SK-N-MC (cell line): ENCODE measurements at regions not wholly inside any gene's neighbourhood (a gene's known extent, or its start where the extent isn't known, plus 50 kb on each side); places are given as distances from the start of the nearest gene placed in this dataset.

Experiments used
- DNase-seq: peaks from one replicate; pipeline ENCODE4 v3.0.0-alpha.2; 2011; ENCODE audit warnings: low read depth, low spot score
- H3K27ac ChIP-seq: fragments of 200-600 bp; sonication (generic); 2 replicates; pipeline ENCODE4 v1.5.1; 2016; ENCODE audit warnings: mixed run types
- H3K36me3 ChIP-seq: fragments of 200-600 bp; sonication (generic); 2 replicates; pipeline ENCODE4 v1.6.1; 2017; ENCODE audit warnings: antibody characterized with exemption, low read length, mixed read lengths; ENCODE audit not compliant: insufficient read depth
- H3K4me3 ChIP-seq: fragments of 200-600 bp; sonication (generic); 2 replicates; pipeline ENCODE4 v1.5.1; 2016
- H3K9ac ChIP-seq: fragments of 200-600 bp; sonication (generic); 2 replicates; pipeline ENCODE4 v1.8.0; 2017; ENCODE audit warnings: mixed run types, mixed read lengths; ENCODE audit not compliant: insufficient read length
- H3K9me3 ChIP-seq: fragments of 200-600 bp; sonication (generic); 2 replicates; pipeline ENCODE4 v1.6.1; 2017; ENCODE audit warnings: low read depth, mild to moderate bottlenecking, antibody characterized with exemption, low read length, moderate library complexity, mixed read lengths
- EZH2 ChIP-seq: fragments of 200-600 bp; sonication (generic); IDR thresholded peaks from one replicate; pipeline ENCODE4 v1.6.1; 2017; ENCODE audit warnings: antibody characterized with exemption
- FOXP2 ChIP-seq: optimal IDR thresholded peaks from 2 replicates; pipeline ENCODE3; 2011; ENCODE audit warnings: mild to moderate bottlenecking, moderate library complexity; ENCODE audit not compliant: insufficient read depth; ENCODE audit errors: extremely low read length, control extremely low read depth
- POLR2AphosphoS5 ChIP-seq: IDR thresholded peaks from 2 replicates; pipeline ENCODE4 v1.6.1; 2012; ENCODE audit warnings: mild to moderate bottlenecking, low read depth, low read length, borderline replicate concordance

DNA sequence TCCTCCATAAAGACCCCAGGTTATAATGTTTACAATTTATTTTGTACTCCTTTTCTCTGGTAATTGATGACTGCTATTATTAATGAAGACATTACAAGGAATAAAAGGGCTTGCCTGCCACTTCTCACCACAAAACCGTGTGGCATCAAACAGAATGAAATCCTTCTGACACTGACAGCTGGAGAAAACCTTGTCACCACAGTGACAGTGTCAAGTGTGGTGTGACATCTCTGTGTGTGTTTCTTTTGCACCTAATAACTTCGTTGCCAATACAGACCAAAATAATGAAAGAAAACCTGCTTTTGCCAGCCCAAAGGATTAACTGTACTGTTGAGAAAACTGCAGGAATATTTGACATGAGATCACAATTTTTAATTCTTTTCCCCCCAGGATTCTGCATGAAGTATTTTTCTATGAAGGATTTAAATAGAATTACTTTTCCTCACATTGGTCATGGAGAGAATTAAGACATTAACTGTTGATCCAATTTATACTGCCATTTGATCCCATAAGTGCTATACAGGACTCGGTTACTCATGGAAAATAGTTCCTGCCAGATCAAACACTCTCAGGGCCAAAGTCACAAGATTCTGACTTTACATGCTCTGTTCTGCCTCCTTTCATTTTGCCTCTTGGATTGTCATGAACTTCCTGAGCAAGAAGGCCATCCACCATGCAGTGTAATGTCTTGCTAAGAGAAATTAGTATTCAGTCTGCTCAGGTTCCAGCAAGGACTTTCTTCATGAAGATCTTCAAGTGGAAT is 60.4 kb upstream of the IFNG-AS1 start:
- Histone ChIP-seq H3K9ac (no peak overlapping the region), H3K27ac (no peak overlapping the region)
- no peak for DNase-seq

DNA sequence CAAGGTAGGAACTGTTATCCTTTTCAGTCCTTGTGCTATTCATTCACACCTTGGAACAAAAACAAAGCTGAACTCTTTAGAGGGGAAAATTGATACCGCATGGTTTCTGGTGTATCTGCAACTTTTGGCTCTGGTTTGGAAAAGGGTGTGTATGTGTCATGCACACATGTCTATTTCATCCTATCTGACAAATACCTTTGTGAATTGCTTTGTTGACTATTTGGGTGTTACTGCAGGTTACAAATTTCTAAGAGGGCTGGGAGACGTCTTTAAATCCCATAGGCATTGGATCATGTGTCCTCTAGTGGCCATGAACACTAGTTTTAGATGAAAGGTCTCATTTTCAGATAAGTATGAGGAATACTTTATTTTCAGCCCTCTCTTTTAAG is 59.9 kb upstream of the IFNG-AS1 start:
- Histone ChIP-seq H3K4me3 (no peak overlapping the region), H3K36me3 (no peaks in the 10 kb centered on the region), H3K27ac (no peak overlapping the region), H3K9ac (no peak overlapping the region), H3K9me3 (no peaks in the 10 kb centered on the region)
- DNase-seq = no peak
- TF ChIP-seq FOXP2 = no peak
- no peak for TF ChIP-seq EZH2
- TF ChIP-seq POLR2AphosphoS5 = no peak

More for the DNA sequence above, 60.4 kb upstream of the IFNG-AS1 start:
- TF ChIP-seq POLR2AphosphoS5 (no peak), FOXP2 (no peak), EZH2 (no peak)
- Histone ChIP-seq H3K4me3 (no peak overlapping the region), H3K9me3 (no peaks in the 10 kb centered on the region), H3K36me3 (no peaks in the 10 kb centered on the region)

DNA sequence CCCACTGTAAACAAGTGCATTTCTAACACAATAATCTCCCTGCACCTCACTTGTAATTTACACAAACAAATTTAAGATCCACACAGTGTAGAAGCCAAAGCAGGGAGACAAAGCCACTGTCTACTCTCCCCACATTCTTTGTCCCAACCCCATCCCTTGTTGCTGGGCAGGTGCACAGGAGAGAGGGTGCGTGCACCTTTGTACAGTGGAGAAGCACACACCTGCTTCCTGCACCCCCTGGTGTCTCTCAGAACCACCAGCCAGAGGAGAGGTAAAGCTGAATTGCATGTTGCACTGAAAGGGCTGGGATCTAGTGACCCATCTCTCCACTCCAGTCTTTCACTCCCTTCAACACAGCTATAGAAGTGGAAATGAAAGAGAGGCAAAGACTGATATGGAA is 51.4 kb upstream of the IFNG-AS1 start:
- H3K9ac ChIP-seq = no peak overlapping the region
- TF ChIP-seq FOXP2 = no peak
- TF ChIP-seq EZH2 = no peak
- TF ChIP-seq POLR2AphosphoS5 = no peak
- no peak overlapping the region for H3K4me3 ChIP-seq
- no peaks in the 10 kb centered on the region for H3K36me3 ChIP-seq
- H3K9me3 ChIP-seq = no peaks in the 10 kb centered on the region
- H3K27ac ChIP-seq = no peak overlapping the region
- DNase-seq = no peak
